ENCODE measurements at regions not wholly inside any gene's neighbourhood (a gene's known extent, or its start where the extent isn't known, plus 50 kb on each side); places are given as distances from the start of the nearest gene placed in this dataset.

DNA sequence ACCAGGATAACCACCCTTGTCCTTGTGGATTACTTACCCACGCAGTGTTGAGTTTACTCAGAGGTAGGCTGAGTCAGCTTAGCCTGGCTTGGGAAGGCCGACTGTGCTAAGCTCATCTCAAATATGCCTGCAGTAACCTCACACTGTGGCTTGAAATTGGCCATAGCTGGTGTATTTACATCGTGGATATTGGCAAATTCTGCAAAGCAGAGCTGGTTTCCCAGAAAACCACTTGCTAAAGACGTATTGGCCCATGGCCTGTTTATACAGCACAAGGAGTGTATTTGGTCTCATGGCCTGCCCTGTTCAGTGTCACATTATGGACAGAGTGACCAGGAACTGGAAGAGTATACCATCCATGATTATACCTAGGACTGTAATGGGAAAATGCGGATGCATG is 170.5 kb upstream of the UBE3A start:
- ChIA-PET POLR2A (ENCODE audit: unreplicated experiment) (no interaction called here), CTCF (no interaction called here)
- intact Hi-C loops (cut with micrococcal nuclease) (no loop called here), dilution Hi-C loops (cut with HindIII; ENCODE audit: low sequenced_read_pairs, unreplicated experiment) (no loop called here), in situ Hi-C loops (cut with MboI; ENCODE audit: low sequenced_read_pairs) (no loop called here)
- no peak overlapping the region for H2BK20ac ChIP-seq (ENCODE audit: low read depth, low read length)
- H2BK15ac ChIP-seq (ENCODE audit: low read depth, low read length), result no peak overlapping the region
- WGBS, 2 experiments (ENCODE audit: extremely low coverage in 2 of 2, insufficient read length in 1 of 2), result no CpG with 5 or more reads among the region's 5 CpGs
- no peak overlapping the region for H4K8ac ChIP-seq (ENCODE audit: low read depth in 2 of 2, low read length in 2 of 2)
- H2AK9ac ChIP-seq (replicated peaks; ENCODE audit: low read depth, low read length, poor library complexity), result no peak overlapping the region
- no peak overlapping the region for H3K27ac ChIP-seq (ENCODE audit: insufficient read depth, low read length)
- H4K91ac ChIP-seq (ENCODE audit: insufficient read depth, low read depth, low read length), result no peak overlapping the region
- H3K4me2 ChIP-seq (ENCODE audit: low read depth, low read length), result no peak overlapping the region
- H3K79me1 ChIP-seq (ENCODE audit: low read depth in 1 of 2, low read length in 2 of 2), result no peaks in the 10 kb centered on the region
- H3K56ac ChIP-seq (ENCODE audit: extremely low read depth, insufficient read depth, low read length), result no peak overlapping the region
- no peak overlapping the region for H3K9ac ChIP-seq (ENCODE audit: low read depth, low read length)
- no peak for ATAC-seq (ENCODE audit: low read depth)
- no peak overlapping the region for H3K23ac ChIP-seq (ENCODE audit: low read depth, low read length)
- no peaks in the 10 kb centered on the region for H3K4me1 ChIP-seq (ENCODE audit: control insufficient read depth, insufficient read depth, low read length)
- H3K36me3 ChIP-seq (ENCODE audit: control insufficient read depth, insufficient read depth, low read length), result no peaks in the 10 kb centered on the region
- no peak overlapping the region for H3K4ac ChIP-seq (ENCODE audit: low read depth, low read length)
- no peak overlapping the region for H4K5ac ChIP-seq (ENCODE audit: low read depth, low read length)
- H3K4me3 ChIP-seq (ENCODE audit: insufficient read depth, low read depth, low read length), result no peak overlapping the region
- H3K27me3 ChIP-seq (ENCODE audit: control insufficient read depth, insufficient read depth, low read length), result no peaks in the 10 kb centered on the region
- DNase-seq, result no peak
- H2AFZ ChIP-seq (replicated peaks; ENCODE audit: low read length, poor library complexity), result no peak overlapping the region
- H3K9me3 ChIP-seq (ENCODE audit: control insufficient read depth, insufficient read depth, low read length), result no peaks in the 10 kb centered on the region
- no peaks in the 10 kb centered on the region for H4K20me1 ChIP-seq (ENCODE audit: insufficient read depth, low read length)
- H2BK120ac ChIP-seq (ENCODE audit: low read depth, low read length), result no peak overlapping the region
- H2BK5ac ChIP-seq (ENCODE audit: low read depth, low read length, poor library complexity, severe bottlenecking), result no peak overlapping the region
- no peak overlapping the region for H2AK5ac ChIP-seq (ENCODE audit: low read depth, low read length)
- no peaks in the 10 kb centered on the region for H3K9me1 ChIP-seq (ENCODE audit: insufficient read depth, low read length)
- no peak overlapping the region for H3K18ac ChIP-seq (ENCODE audit: low read depth, low read length)
- no TSS peak for BruUV-seq (replicated peaks)
- no peak for TF ChIP-seq CHD1 (IDR thresholded peaks at IDR 0.05; ENCODE audit: low read depth, low read length)
- TF ChIP-seq, protein P1, sequence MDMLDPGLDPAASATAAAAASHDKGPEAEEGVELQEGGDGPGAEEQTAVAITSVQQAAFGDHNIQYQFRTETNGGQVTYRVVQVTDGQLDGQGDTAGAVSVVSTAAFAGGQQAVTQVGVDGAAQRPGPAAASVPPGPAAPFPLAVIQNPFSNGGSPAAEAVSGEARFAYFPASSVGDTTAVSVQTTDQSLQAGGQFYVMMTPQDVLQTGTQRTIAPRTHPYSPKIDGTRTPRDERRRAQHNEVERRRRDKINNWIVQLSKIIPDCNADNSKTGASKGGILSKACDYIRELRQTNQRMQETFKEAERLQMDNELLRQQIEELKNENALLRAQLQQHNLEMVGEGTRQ (IDR thresholded peaks at IDR 0.05; ENCODE audit: low read depth, low read length), result no peak
- TF ChIP-seq RCOR1 (IDR thresholded peaks at IDR 0.05; ENCODE audit: insufficient replicate concordance, low read length), result no peak
- no peak for TF ChIP-seq MAFK (IDR thresholded peaks at IDR 0.05; ENCODE audit: low read depth, low read length)
- no peak for TF ChIP-seq BHLHE40 (IDR thresholded peaks at IDR 0.05; ENCODE audit: low read depth, low read length)
- no peak for TF ChIP-seq MAZ (IDR thresholded peaks at IDR 0.05; ENCODE audit: borderline replicate concordance, low read depth, low read length)
- TF ChIP-seq FOS (IDR thresholded peaks at IDR 0.05; ENCODE audit: low read depth, low read length), result no peak
- no peak for TF ChIP-seq NFE2L2 (IDR thresholded peaks at IDR 0.05; ENCODE audit: low read depth, low read length)
- TF ChIP-seq SMC3 (IDR thresholded peaks at IDR 0.05; ENCODE audit: low read depth, low read length), result no peak
- TF ChIP-seq MXI1 (IDR thresholded peaks at IDR 0.05; ENCODE audit: borderline replicate concordance, low read depth, low read length), result no peak
- TF ChIP-seq CEBPB (IDR thresholded peaks at IDR 0.05; ENCODE audit: low read depth, low read length), result no peak
- TF ChIP-seq RFX5 (IDR thresholded peaks at IDR 0.05; ENCODE audit: low read depth, low read length), result no peak
- no peak overlapping the region for H3K14ac ChIP-seq (replicated peaks; ENCODE audit: low read depth, low read length)

Measured in IMR-90 (cell line).